Neuronal stem cell (in vitro differentiated cells): ENCODE measurements at regions not wholly inside any gene's neighbourhood (a gene's known extent, or its start where the extent isn't known, plus 50 kb on each side); places are given as distances from the start of the nearest gene placed in this dataset.

Experiments used
- DNase-seq: peaks from one replicate; pipeline ENCODE4 v3.0.0-alpha.2; 2013; ENCODE audit warnings: low spot score
- H2AFZ ChIP-seq: one replicate; pipeline ENCODE4 v1.6.1; 2013; ENCODE audit warnings: mild to moderate bottlenecking, low read length, inconsistent platforms
- H2AK5ac ChIP-seq: 2 replicates; pipeline ENCODE4 v1.6.1; 2013; ENCODE audit warnings: low read depth, mild to moderate bottlenecking, inconsistent platforms, low read length, moderate library complexity, mixed read lengths
- H2BK120ac ChIP-seq: 2 replicates; pipeline ENCODE4 v1.6.1; 2013; ENCODE audit warnings: low read depth, mild to moderate bottlenecking, inconsistent platforms, low read length, moderate library complexity, mixed read lengths
- H2BK12ac ChIP-seq: one replicate; pipeline ENCODE4 v1.6.1; 2013; ENCODE audit warnings: low read length, inconsistent platforms
- H2BK15ac ChIP-seq: 2 replicates; pipeline ENCODE4 v1.6.1; 2013; ENCODE audit warnings: mild to moderate bottlenecking, low read length, inconsistent platforms, mixed read lengths
- H2BK5ac ChIP-seq: one replicate; pipeline ENCODE4 v1.6.1; 2013; ENCODE audit warnings: inconsistent platforms, mild to moderate bottlenecking, low read length, moderate library complexity
- H3K14ac ChIP-seq: one replicate; pipeline ENCODE4 v1.6.1; 2013; ENCODE audit warnings: low read length, inconsistent platforms
- H3K18ac ChIP-seq: 2 replicates; pipeline ENCODE4 v1.6.1; 2013; ENCODE audit warnings: low read length, inconsistent platforms
- H3K23ac ChIP-seq: 2 replicates; pipeline ENCODE4 v1.6.1; 2013; ENCODE audit warnings: low read depth, mild to moderate bottlenecking, mixed read lengths, low read length, inconsistent platforms; ENCODE audit not compliant: poor library complexity
- H3K27ac ChIP-seq: replicated peaks from 3 replicates; pipeline ENCODE4 v1.5.1; 2013; ENCODE audit warnings: low read length, inconsistent platforms
- H3K27me3 ChIP-seq, 3 experiments: 2 replicates each; pipeline ENCODE4 v1.6.1; 2013; ENCODE audit warnings: low read length in 3 of 3, mild to moderate bottlenecking in 2 of 3, inconsistent platforms in 1 of 3, low read depth in 1 of 3, mixed read lengths in 1 of 3, moderate library complexity in 1 of 3; ENCODE audit not compliant: control insufficient read depth in 3 of 3, insufficient read depth in 3 of 3
- H3K36me3 ChIP-seq, 2 donors: replicated peaks in 1 of 2; 2 replicates each; pipeline ENCODE4 v1.6.1; 2013; ENCODE audit warnings: low read length in 2 of 2; ENCODE audit not compliant: control insufficient read depth in 2 of 2, insufficient read depth in 2 of 2
- H3K4ac ChIP-seq: 2 replicates; pipeline ENCODE4 v1.6.1; 2013; ENCODE audit warnings: inconsistent platforms, mild to moderate bottlenecking, low read length, moderate library complexity
- H3K4me1 ChIP-seq, 2 donors: 1 replicate in 1 of 2; 2 replicates in 1 of 2; pipeline ENCODE4 v1.6.1; 2013; ENCODE audit warnings: low read length in 2 of 2, low read depth in 1 of 2; ENCODE audit not compliant: control insufficient read depth in 2 of 2, insufficient read depth in 1 of 2
- H3K4me2 ChIP-seq: one replicate; pipeline ENCODE4 v1.6.1; 2013; ENCODE audit warnings: mild to moderate bottlenecking, low read length, inconsistent platforms; ENCODE audit not compliant: insufficient read depth, poor library complexity, severe bottlenecking
- H3K4me3 ChIP-seq, 2 donors: 2 replicates each; pipeline ENCODE4 v1.5.1; 2013; ENCODE audit warnings: low read length in 2 of 2, mild to moderate bottlenecking in 2 of 2, inconsistent platforms in 1 of 2, moderate library complexity in 1 of 2
- H3K79me1 ChIP-seq: one replicate; pipeline ENCODE4 v1.6.1; 2013; ENCODE audit warnings: low read depth, mild to moderate bottlenecking, inconsistent platforms, low read length, moderate library complexity
- H3K9ac ChIP-seq: one replicate; pipeline ENCODE4 v1.6.1; 2013; ENCODE audit warnings: mild to moderate bottlenecking, low read depth, low read length, inconsistent platforms; ENCODE audit not compliant: poor library complexity
- H3K9me3 ChIP-seq, 2 donors: replicated peaks in 1 of 2; 2 replicates each; pipeline versions ENCODE3 to v1.6.1; 2013; ENCODE audit warnings: low read length in 2 of 2, mild to moderate bottlenecking in 2 of 2, inconsistent platforms in 1 of 2, low read depth in 1 of 2, mixed read lengths in 1 of 2, moderate library complexity in 1 of 2; ENCODE audit not compliant: control insufficient read depth in 2 of 2, insufficient read depth in 1 of 2
- H4K8ac ChIP-seq: one replicate; pipeline ENCODE4 v1.6.1; 2013; ENCODE audit warnings: low read depth, mild to moderate bottlenecking, inconsistent platforms, low read length, moderate library complexity
- H4K91ac ChIP-seq: one replicate; pipeline ENCODE4 v1.6.1; 2013; ENCODE audit warnings: low read length, low read depth, mild to moderate bottlenecking, inconsistent platforms; ENCODE audit not compliant: poor library complexity
- WGBS, 2 donors: extraction: QIAGEN DNeasy Blood & Tissue Kit; methylation state at CpG; one replicate each; pipeline ENCODE4 v1.1.7; 2013; ENCODE audit warnings: missing lambda C conversion rate in 2 of 2, mixed read lengths in 1 of 2; ENCODE audit not compliant: insufficient read length in 2 of 2, insufficient replicate concordance in 1 of 2; ENCODE audit errors: extremely low coverage in 2 of 2; 5-methylcytosine and 5-hydroxymethylcytosine counted together

GRCh38 chr15:96019114-96019513 lies 311.4 kb upstream of the NR2F2 start:
- no peak overlapping the region for H4K8ac ChIP-seq
- H3K79me1 ChIP-seq = no peaks in the 10 kb centered on the region
- WGBS, 2 donors = no CpG with 5 or more reads among the region's 6 CpGs
- no peak overlapping the region for H3K27ac ChIP-seq
- no peak overlapping the region for H2BK5ac ChIP-seq
- no peak overlapping the region for H3K18ac ChIP-seq
- H3K14ac ChIP-seq = no peak overlapping the region
- peaks cover 2 to 12% of the 10 kb centered on the region in 2 donors for H3K4me1 ChIP-seq
- DNase-seq = no peak
- no peak overlapping the region for H3K9ac ChIP-seq
- H3K36me3 ChIP-seq = no peaks in the 10 kb centered on the region
- H2AFZ ChIP-seq = no peak overlapping the region
- no peaks in the 10 kb centered on the region for H3K27me3 ChIP-seq
- H2AK5ac ChIP-seq = no peak overlapping the region
- H3K4me3 ChIP-seq = no peak overlapping the region
- H3K4ac ChIP-seq = no peak overlapping the region
- H3K23ac ChIP-seq = no peak overlapping the region
- H2BK12ac ChIP-seq = no peak overlapping the region
- H2BK15ac ChIP-seq = no peak overlapping the region
- no peak overlapping the region for H2BK120ac ChIP-seq
- H4K91ac ChIP-seq = no peak overlapping the region
- H3K4me2 ChIP-seq = no peak overlapping the region
- H3K9me3 ChIP-seq = peaks cover 2 to 6% of the 10 kb centered on the region in 2 donors

DNA sequence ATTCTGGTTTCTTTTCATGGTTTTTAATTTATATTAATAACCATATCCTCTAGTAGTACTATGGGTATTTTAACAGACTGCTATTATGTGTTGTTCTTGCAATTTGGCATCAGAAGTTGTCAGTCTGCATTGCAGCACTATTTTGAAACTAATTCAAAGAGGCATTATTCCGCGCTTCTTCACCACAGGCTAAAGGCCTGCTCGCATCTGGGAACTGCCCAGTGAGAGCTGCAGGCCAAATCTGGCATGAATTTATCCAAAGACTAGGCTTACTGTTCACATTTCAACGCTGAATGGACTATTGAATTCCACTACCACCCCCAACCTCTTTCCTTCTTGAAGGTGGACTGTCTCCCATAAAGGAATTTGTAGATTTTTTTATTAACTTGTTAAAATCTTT lies 310.4 kb upstream of the NR2F2 start:
- Histone ChIP-seq H3K36me3 (no peaks in the 10 kb centered on the region), H3K27ac (no peak overlapping the region), H3K9ac (no peak overlapping the region), H2AFZ (peak overlapping the region; percentile 41), H3K4me1 (peaks cover 2 to 12% of the 10 kb centered on the region in 2 donors), H3K27me3 (no peaks in the 10 kb centered on the region), H2BK12ac (no peak overlapping the region), H3K4me2 (no peak overlapping the region), H3K9me3 (peaks cover 2 to 6% of the 10 kb centered on the region in 2 donors), H2BK15ac (no peak overlapping the region), H2BK120ac (no peak overlapping the region), H2AK5ac (no peak overlapping the region), H4K91ac (no peak overlapping the region), H3K4me3 (no peak overlapping the region), H3K14ac (no peak overlapping the region), H3K4ac (no peak overlapping the region), H3K23ac (no peak overlapping the region), H2BK5ac (no peak overlapping the region), H3K18ac (no peak overlapping the region), H3K79me1 (no peaks in the 10 kb centered on the region), H4K8ac (no peak overlapping the region)
- no peak for DNase-seq
- WGBS, 2 donors = no CpG with 5 or more reads among the region's 4 CpGs

GRCh38 chr15:96020797-96021196 lies 309.7 kb upstream of the NR2F2 start:
- H3K27ac ChIP-seq = no peak overlapping the region
- no peak overlapping the region for H3K4me3 ChIP-seq
- no peak overlapping the region for H2BK15ac ChIP-seq
- DNase-seq = no peak
- H2BK5ac ChIP-seq = no peak overlapping the region
- H3K4me2 ChIP-seq = no peak overlapping the region
- H3K79me1 ChIP-seq = no peaks in the 10 kb centered on the region
- no peak overlapping the region for H4K91ac ChIP-seq
- no CpG with 5 or more reads among the region's 3 CpGs for WGBS, 2 donors
- peaks cover 2 to 12% of the 10 kb centered on the region in 2 donors for H3K4me1 ChIP-seq
- no peak overlapping the region for H2AK5ac ChIP-seq
- H3K4ac ChIP-seq = no peak overlapping the region
- no peaks in the 10 kb centered on the region for H3K27me3 ChIP-seq
- H3K36me3 ChIP-seq = no peaks in the 10 kb centered on the region
- H4K8ac ChIP-seq = no peak overlapping the region
- no peak overlapping the region for H2BK120ac ChIP-seq
- peaks cover 2 to 6% of the 10 kb centered on the region in 2 donors for H3K9me3 ChIP-seq
- H3K14ac ChIP-seq = no peak overlapping the region
- H2AFZ ChIP-seq = no peak overlapping the region
- H3K23ac ChIP-seq = no peak overlapping the region
- H3K18ac ChIP-seq = no peak overlapping the region
- H2BK12ac ChIP-seq = no peak overlapping the region
- no peak overlapping the region for H3K9ac ChIP-seq

- Histone ChIP-seq H3K79me1 (no peaks in the 10 kb centered on the region), H4K8ac (no peak overlapping the region), H3K18ac (no peak overlapping the region), H2AFZ (no peak overlapping the region), H3K4me3 (no peak overlapping the region), H2BK12ac (no peak overlapping the region), H3K4me1 (peaks cover 2 to 12% of the 10 kb centered on the region in 2 donors), H3K4ac (no peak overlapping the region), H3K9ac (no peak overlapping the region), H2AK5ac (no peak overlapping the region), H3K27ac (no peak overlapping the region), H2BK120ac (no peak overlapping the region), H2BK5ac (no peak overlapping the region), H3K4me2 (no peak overlapping the region), H3K23ac (no peak overlapping the region), H2BK15ac (no peak overlapping the region), H3K9me3 (peaks cover 0 to 6% of the 10 kb centered on the region in 2 donors), H3K14ac (no peak overlapping the region), H4K91ac (no peak overlapping the region), H3K27me3 (no peaks in the 10 kb centered on the region), H3K36me3 (no peaks in the 10 kb centered on the region)
- no peak for DNase-seq
Measured at GRCh38 chr15:96023081-96023480, 307.4 kb upstream of the NR2F2 start.
